ENCODE measurements at regions not wholly inside any gene's neighbourhood (a gene's known extent, or its start where the extent isn't known, plus 50 kb on each side); places are given as distances from the start of the nearest gene placed in this dataset.

DNA sequence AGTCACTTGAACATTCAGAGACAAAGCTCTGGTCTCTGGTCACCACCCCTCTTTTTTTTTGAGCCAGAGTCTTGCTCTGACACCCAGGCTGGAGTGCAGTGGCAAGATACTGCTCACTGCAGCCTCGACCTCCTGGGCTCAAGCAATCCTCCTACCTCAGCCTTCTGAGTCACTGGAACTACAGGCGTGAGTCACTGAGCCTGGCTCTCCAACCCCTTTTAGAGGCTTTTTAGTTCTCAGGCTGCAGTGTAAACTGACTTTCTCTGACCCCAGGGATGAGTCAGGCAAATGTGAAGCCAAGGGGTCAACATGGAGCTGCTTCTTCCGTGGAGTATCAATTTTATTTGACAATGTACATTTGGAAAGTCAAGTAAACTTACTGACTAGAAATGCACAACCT is 229.2 kb downstream of the PTTG2 start:
- no peak for DNase-seq

DNA sequence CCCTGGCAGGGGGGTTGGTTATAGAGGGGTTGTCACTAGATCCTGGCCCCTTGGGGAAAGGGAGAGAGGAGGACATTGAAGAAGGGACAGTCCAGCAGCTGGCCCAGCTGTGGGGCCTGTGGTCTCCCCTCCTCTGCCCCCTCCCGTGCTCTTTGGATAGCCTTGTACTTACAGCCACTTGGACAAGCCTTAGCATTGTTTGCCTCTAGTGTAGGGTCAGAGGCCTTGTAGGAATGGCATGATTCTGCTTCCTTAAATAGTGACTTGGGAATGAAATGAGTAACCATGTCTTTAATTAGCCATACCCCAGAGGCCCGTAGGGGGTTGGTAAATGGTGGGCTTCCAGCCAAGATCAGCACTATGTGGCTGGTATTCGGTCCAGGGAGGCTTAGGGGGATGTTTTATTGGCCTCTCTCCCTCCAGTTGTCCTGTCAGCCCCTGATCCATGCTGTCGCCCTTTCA is 230.6 kb downstream of the PTTG2 start:
- DNase-seq: no peak

DNA sequence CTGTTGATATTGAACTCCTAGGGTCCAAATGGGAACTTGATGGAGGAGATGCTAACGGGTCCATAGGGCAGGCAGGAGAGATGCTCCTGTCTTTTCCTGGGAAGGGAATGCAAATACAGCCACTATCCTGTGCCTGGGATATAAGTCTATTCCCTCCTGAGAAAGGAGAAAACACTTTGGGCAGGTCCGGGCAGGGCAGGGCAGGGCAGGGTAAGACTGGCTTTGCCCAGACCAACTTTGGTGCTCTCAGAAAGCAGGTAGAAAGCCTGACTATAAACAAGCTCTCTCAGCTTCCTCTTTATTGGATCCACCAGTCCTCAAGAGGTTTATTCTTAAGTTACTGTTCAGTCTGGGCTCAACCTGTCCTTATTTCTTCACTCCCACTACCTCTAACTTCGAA is 232.3 kb downstream of the PTTG2 start:
- DNase-seq: no peak

DNA sequence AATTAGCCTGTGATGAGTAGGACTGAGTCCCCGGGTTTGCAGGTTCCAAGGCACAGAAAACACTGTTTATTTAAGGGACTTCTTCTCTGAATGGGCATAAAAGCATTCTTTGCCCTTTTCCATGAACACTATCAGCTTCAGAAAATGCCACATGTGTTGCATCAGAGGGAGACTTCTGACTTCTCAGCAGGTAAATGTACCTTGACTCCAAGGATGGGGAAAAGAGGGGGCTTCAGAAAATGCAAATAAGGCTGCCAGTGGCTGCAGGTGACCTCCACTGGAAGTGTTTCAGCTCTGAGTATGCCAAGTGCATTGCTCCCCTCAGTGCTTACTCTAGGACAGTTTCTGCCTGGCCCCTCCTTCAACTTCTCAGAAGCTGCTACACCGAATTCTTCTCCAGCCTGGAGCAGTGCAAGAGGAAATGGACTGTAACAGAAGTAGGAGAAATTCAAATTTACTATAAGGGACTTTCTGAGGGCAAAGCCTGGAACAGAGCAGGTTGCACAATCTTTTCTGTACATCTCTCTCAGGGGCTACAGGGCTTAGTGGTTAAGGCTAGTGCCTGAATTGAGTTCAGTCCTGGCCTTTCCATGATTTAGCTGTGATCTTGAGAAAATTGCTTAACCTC is 233.2 kb downstream of the PTTG2 start:
- no peak for DNase-seq

DNA sequence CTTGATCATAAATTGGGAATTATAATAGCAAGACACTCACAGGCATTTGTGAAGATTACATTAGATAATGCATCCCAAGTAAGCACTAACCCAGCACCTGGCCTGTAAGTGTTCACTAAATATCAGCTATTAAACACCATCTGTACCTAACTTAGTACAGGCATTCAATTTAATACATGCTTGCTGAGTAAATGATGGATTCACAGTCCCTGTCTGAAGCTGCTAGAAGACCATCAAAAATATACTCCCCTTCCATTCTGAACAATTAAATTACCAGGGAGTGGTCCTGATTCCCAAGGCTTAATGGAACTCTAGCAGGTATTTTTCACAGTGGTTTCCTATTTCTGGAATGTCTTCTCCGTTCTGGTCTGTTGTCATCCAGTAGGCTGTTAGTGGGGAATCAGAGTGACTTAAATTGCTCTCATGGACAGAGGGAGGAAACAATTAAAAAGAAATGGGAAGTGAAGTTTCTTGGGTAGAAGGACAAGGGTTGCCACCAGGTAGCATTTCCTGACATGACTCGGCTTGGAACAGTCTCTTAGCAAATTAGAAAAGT is 233.9 kb downstream of the PTTG2 start:
- DNase-seq: no peak

DNA sequence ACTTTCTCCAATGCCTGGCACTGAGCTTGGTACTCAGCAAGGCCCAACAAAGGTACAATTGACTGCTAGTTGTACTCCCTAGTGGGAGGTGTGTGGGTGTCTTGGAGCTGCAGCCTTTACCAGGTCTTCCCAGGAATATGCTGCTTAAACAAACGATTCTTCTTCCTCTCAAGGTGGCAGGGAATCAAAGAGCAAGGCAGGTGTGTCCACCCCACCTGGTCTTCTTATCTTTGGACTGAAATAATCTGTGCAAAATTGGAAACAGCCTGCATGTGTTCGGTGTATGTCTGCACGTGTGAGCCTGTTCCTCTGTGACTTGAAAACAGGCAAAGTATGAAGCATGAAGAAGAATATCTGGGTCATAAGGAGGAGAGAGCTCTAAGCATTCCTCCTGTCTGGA is 235.3 kb downstream of the PTTG2 start:
- DNase-seq: no peak

DNA sequence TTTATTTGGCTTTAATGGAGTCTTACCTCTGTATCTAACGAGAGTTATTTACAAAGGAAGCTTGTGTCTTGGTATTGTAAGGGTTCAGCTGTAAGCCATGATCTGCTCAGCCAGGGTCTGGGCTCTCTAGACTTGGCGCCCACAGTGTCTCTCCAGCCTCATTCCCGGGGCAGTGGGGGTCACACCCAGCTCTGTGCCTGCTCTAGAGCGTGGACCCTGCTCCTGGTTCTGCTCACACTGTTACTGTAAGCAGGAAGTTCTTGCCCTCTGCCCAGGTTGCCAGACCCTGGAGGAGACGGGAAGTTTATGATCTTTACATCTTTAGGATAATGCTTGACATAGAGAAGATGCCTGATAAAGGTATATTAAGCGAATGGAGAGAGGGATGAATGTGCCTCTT is 235.7 kb downstream of the PTTG2 start:
- no peak for DNase-seq

DNA sequence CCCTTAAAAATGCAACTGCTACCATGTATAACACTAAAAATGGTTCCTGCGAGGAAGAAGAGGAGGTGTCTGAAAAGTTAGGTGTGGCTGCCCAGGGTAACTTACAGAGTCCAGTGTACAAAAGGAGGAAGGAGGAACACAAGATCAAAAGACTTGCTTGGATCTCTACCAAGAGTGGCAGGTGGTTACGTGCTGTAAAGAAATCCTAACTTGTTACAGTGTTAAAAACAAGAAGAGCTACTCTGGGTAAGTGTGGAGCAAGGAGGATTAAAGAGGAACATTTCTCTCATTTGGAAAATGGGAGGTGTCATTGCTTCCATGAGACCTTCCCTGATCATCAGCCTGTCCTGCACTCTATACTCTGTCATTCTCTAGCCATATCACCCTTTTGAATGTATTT is 242.0 kb downstream of the PTTG2 start:
- no peak for DNase-seq

DNA sequence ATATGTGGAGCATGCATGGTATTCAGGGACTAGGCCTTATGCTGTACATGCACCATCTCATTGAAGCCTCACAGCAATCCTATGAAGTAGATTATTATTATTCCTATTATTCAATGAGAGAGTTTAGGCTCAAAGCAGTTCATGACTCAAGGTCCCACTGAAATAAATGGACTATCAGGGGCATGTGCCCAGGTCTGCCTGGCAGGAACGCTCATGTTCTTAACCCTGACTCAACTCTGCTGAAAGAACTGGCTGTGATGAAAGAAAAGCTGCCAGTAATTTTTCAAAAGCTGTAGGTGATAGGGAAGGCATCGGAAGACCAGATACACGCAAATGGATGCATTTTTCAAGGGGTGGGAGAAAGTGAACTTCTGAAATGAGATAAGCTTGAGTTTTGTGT is 243.4 kb downstream of the PTTG2 start:
- no peak for DNase-seq

DNA sequence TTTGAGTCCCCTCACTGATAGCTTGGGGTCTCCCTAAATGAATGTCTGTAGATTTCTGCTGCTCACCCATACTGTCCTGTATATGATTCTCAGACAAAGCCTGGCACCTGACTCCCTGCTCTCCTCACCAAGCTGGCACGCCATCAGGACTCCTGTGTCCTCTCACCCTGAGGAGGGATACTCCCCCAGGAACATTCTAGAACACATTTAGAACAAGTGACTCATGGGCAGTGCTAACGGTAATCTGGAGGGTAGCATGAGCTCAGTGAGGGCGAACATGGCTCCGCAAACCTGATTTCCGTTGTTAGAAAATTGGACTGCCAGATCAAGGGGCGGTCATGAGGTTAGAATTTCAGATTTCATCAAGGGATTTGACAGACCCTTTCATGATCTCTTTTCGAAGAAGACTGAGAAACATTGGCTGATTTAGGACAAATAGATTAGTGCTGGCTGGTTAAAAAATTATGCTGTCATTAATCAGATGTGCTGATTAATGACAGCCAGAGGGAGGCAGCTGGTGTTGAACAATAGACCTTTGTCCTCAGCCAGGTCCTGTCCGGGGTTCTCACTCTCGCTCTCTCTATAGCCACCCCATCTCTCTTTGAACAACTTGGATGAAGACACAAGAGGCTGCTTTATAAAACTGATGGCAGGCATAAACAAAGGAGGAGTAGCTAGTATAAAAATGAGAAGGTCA is 244.3 kb downstream of the PTTG2 start:
- no peak for DNase-seq

DNA sequence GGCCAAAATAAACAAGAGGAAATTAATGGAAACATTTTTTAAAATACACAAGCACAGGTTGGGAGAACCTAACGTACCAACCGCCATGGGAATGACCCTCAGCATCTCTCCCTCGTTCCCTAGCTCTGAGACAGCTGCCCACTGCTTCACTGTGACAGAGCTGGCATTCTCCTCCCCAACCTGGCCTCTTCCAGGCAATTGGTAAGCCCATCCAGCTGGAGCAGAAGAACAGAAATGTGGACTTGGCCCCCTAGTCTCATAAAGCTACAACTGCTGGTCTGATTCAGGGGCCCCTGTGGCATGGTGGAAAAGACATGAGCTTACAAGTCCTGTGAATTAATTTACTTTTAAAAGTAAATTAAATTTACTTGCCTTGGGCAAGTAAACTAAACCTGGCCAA is 245.1 kb downstream of the PTTG2 start:
- no peak for DNase-seq

DNA sequence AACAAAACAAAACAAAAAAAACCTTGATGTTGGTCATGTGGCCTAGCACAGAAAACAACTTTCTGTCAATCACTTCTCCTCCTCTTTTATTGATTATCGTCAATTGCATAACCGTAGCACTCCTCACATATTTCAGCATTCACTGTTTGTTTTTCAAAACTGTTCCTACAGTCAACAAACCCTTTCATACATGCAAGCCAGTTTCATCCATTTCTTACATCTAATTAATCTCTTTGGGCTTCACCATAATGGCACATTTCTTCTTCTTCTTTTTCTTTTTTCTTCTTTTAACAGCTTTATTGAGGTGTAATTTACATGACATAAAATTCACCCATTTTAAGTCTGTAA is 246.9 kb downstream of the PTTG2 start:
- DNase-seq: no peak

DNA sequence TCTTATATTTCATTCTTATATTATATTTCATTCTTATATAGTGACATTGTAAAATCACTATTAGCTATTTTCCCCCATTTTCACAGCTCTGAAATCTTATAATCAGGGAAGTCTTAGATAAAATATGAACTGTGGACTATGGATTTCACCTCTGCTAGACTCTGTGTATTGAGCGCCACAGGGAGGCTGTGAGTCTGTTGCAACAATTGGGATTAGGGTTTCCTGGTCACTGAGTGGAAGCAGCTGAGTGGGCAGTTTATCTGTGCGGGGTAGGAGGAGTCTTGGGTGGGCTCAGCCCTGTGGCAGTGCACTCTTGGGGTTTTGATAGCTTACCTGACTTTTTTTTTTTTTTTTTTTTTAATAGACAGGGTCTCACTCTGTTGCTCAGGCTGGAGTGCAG is 249.5 kb downstream of the PTTG2 start:
- DNase-seq: no peak

DNA sequence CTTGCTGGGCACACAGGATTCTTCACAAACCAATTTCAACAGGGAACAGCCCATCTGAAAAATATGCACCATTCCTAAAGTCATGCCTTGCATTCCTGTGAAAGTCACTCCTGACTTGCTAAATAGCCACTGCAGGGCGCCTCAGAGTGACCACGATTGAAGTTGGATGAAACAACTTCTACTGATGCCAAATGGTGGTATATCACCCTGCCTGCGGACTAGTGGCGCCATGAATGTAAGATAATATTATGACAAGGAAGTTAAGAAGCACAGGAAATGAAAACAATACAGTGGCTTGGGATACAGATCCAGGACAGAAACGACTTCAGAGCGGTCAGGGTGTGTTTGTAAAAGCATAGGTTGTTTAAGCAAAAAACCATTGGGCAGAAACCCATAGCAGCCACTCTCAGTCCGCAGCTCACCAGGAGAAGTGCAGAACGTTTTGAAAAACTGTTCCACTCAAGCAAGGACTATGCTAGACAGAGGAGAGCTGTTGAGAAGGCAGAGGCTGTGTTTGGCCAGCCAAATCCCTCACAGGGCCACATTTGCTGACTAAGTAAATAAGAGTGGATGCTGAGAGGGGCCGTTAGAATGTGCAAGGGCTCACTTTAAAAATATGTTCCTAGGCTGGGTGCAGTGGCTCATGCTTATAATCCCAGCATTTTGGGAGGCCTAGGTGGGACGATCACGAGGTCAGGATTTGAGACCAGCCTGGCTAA is 250.4 kb downstream of the PTTG2 start:
- DNase-seq: no peak

DNA sequence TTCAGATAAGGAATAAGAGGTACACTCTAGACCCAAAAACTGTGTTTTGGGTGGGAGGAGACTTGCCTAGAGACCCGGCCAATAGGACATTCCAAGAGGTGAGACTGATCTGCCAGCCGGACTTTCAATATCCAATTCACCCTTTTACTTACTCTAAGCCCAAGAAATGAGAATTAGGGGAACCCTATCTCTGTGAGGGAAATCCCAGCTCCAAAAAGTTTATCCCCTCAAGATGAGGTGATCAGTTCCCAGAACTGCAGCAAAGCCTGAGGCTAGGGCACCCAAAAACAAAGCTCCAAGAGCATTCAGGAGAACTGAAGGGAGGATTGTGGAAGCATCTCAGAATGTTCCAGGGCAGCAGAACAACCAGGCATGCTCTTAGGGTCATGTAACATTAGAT is 251.7 kb downstream of the PTTG2 start:
- no peak for DNase-seq

DNA sequence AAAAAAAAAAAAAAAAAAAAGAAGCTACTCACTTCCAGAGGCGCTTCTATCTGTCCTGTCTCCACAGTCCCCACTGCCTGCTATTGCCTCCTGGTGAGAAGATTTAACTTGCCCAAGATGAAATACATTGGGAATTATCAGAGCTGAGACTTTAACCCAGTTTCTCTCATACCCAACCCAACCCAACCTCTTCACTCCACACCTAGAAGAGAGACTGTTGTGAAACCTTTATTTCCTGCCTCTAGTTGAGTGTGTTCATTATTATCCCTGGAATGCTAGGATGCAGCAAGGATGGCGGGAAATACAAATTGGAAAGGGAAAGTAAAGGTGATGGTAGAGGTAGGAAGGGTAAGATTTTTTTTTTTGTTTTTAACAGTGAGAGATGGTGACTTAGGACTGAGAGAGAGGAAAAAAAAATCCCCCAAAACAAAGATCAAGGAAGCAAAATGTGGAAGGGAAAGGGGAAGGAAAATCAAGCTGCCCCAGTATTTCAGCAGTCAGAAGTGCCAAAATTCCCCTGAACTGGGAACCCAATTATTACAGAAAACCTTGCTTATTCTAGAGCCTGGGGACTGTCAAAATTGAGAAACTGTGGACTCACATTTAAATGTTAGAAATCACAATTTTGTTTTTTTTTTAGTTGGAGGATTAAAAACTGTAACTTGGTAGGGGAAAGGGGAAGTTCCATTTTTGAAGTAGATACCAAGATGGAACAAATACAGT is 253.0 kb downstream of the PTTG2 start:
- DNase-seq: no peak

DNA sequence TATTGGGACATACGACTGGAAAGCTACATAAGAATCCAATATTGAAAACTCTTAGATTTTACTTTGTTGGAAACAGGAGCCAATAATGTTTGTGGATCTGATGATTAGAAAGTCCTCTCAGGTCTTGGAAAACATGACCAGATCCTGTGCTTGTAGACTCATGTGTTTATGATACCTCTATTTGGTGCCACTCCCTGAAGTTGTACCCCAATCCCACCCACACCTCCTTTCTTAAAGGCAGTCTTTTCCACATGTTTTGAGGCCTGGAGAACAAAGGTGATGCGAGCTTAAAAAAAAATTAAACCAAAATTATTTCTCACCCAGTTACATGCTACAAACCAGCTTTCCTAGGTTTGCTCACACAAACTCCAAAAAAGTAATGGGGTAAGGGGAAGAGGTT is 262.7 kb downstream of the PTTG2 start:
- DNase-seq: no peak

DNA sequence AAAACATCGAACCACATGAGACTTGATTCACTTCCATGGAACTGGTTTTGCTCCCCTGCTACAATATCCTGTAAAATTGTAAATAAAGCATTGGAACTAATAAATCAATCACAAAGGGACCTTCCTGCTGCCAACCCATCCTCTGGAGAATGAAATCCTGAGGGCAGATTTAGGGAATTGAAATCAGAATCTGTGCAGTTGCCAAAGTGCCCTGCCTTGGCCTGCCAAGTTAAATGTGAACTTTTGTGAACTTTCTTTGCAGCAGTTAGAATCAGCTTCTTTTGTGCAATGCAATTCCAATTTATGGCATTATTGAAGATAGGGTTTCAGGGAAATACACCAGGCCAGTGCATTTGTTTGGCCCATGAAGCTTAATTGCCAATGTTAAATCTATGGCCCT is 263.1 kb downstream of the PTTG2 start:
- no peak for DNase-seq

DNA sequence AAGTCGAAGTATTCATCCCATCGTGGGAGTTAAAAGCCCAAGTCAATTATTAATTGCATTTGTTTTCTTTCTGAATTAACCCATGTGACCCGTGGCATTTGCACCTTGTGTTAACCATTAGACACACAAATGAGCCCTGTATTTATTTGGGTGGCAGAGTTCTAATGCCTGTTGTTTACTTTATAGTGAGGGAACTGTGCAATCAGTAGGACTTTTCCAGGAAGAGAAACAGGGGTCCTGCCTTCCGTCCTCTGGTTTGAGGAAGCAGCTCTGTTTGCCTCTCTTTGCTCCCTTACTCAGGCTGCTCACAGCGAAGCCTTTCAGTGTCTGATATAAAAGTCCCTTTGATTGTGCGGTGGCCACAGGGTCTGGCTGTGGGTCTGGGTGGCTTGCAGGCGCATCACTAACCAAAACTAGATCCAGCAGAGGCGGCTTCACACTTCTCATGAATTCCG is 263.6 kb downstream of the PTTG2 start:
- no peak for DNase-seq

DNA sequence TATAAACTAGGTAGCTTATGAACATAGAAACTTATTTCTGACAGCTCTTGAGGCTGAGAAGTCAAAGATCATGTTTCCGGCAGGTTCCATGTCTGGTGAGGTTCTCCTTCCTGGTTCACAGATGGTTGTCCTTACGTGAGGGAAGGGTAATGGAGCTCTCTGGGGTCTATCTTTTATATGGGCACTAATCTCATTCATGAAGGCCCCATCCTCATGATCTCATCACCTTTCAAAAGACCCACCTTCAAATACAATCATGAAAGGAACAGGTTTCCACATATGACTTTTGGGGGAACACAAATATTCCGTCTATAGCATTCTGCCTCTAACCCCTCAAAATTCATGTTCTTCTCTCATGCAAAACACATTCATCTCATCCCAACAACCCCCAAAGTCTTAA is 264.7 kb downstream of the PTTG2 start:
- no peak for DNase-seq

DNA sequence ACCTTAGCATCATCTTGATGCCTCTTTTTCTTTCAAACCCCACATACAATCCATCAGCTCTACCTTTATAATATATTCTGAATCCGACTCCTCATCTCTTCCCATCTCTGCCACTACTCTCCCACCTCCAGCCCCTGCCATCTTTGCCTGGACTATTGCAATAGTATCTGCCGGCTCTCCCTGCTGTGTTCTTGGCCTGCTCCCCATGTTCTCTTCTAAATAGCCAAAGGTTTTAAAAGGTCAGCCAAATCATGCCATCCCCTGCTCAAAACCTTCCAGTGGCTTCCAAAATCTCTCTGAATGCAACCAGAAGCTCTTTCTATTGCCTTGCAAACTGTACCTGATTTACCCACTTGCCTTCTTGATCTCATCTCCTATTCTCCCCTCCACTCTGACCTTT is 266.0 kb downstream of the PTTG2 start:
- no peak for DNase-seq

DNA sequence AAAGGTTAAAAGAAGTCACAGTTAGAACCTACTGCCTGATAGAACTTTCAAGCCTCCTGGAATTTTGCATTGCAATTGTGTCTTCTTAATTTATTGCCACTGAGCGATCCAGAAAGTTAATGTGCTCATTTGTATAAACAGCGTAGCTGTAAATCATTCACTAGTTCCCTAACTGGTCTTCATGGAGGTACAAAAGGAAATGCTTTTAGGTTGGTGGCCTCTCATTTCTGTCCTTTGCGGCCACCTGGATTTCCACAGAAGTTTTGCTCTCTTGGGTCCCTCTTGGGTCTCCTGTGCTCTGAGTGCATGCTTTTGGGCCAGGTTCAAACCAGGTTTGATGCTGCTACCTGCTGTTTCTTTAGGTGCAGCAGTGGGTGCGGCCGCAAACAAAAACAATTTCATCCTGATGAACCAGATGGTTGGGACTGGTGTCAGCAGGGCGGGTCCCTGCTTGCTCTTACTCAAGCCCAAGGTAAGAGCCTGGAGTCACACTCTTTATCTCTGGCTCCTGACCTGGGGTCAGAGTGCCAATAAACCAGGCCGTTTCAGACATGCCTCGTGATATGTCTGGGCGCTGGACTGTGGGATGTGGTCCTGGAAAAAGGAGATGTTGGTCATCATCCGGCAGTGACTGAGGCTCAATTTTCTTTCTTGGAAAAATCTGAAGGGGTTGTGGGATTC is 270.1 kb downstream of the PTTG2 start:
- DNase-seq: no peak

All from DMS153 (cell line).